Prostate gland (tissue), 1 donor: ENCODE measurements at regions not wholly inside any gene's neighbourhood (a gene's known extent, or its start where the extent isn't known, plus 50 kb on each side); places are given as distances from the start of the nearest gene placed in this dataset.

Experiments
- POLR2A ChIP-seq: fragments of 450-650 bp; IDR thresholded peaks from one replicate; pipeline ENCODE4 v1.6.1; 2016; ENCODE audit warnings: antibody characterized with exemption, mild to moderate bottlenecking
- POLR2AphosphoS5 ChIP-seq: sonication (generic); formaldehyde crosslinking; IDR thresholded peaks from one replicate; pipeline ENCODE4 v1.6.1; 2017; ENCODE audit warnings: antibody characterized with exemption

- TF ChIP-seq POLR2A (no peak), POLR2AphosphoS5 (no peak)
Observed at GRCh38 chr12:90020881-90021280, 312.2 kb upstream of the ATP2B1 start.
